Urinary bladder (tissue), 3 donors: ENCODE measurements at regions not wholly inside any gene's neighbourhood (a gene's known extent, or its start where the extent isn't known, plus 50 kb on each side); places are given as distances from the start of the nearest gene placed in this dataset.
A peak's percentile ranks its signal among the peaks of the same experiment; 100 is the strongest.
"Not testable (repeated sequence)": the region's sequence is repeated elsewhere in the genome, so short reads cannot be mapped to it uniquely, and the experiment has no call there.

Experiments used
- DNase-seq: peaks from one replicate; pipeline ENCODE4 v3.0.0-alpha.2; 2015; ENCODE audit errors: extremely low spot score
- H3K27ac ChIP-seq: one replicate; pipeline ENCODE4 v1.5.1; 2013; ENCODE audit warnings: low read depth, mild to moderate bottlenecking, moderate library complexity
- H3K36me3 ChIP-seq: one replicate; pipeline ENCODE4 v1.6.1; 2013; ENCODE audit warnings: mild to moderate bottlenecking, moderate library complexity; ENCODE audit not compliant: insufficient read depth
- H3K4me1 ChIP-seq: one replicate; pipeline ENCODE4 v1.6.1; 2013; ENCODE audit warnings: mild to moderate bottlenecking, moderate library complexity; ENCODE audit not compliant: insufficient read depth
- H3K4me3 ChIP-seq: one replicate; pipeline ENCODE4 v1.5.1; 2013; ENCODE audit warnings: low read depth, low read length
- WGBS: extraction: QIAGEN DNeasy Blood & Tissue Kit; methylation state at CpG from one replicate; pipeline ENCODE4 v1.1.7; 2013; 5-methylcytosine and 5-hydroxymethylcytosine counted together
- donor health status: healthy with polysubstance abuse.
- donor health status: healthy.

DNA sequence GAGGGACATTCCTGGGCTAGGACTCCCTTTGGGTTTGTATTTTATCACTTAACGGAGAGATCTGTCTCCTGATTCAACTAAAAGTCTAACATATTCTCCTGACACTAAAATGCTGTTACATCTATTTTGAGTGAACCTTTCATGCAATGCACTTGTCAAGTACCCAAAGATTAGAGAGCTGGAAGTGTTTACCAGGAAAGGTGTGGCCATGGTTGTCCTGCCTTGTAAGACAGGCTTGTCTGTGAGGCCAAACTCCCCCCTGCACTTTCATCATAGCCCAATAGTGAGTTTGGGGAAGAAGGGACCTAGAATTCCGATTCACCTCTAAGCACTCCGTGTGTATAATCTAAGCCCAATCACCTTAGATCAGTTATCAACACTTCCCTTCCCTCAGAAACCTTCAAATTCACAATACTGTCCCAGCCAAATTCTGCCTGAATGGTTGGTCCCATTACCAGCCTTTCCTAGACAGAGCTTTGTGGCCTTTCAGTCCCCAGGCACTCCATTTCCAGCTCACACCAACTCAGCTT is 162.6 kb upstream of the NAMPT start:
- DNase-seq = no peak
- H3K36me3 ChIP-seq = no peaks in the 10 kb centered on the region
- 90% methylated on average over 3 of the region's 3 CpGs for WGBS
- no peak overlapping the region for H3K27ac ChIP-seq
- no peaks in the 10 kb centered on the region for H3K4me1 ChIP-seq
- H3K4me3 ChIP-seq = no peak overlapping the region

DNA sequence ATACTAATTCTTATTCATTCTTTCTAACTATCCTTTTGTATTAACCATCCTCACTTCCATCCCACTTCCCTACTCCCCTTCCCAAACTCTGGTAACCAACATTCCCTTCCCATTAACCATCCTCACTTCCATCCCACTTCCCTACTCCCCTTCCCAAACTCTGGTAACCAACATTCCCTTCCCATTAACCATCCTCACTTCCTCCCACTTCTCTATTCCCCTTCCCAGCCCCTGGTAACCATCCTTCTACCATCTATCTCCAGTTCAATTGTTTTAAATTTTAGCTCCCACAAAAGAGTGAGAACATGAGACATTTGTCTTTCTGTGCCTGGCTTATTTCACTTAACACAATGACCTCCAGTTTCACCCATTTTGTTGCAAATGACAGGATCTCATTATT is 160.6 kb upstream of the NAMPT start:
- DNase-seq, H3K4me1 ChIP-seq, H3K27ac ChIP-seq, H3K36me3 ChIP-seq, H3K4me3 ChIP-seq: not testable (repeated sequence)

DNA sequence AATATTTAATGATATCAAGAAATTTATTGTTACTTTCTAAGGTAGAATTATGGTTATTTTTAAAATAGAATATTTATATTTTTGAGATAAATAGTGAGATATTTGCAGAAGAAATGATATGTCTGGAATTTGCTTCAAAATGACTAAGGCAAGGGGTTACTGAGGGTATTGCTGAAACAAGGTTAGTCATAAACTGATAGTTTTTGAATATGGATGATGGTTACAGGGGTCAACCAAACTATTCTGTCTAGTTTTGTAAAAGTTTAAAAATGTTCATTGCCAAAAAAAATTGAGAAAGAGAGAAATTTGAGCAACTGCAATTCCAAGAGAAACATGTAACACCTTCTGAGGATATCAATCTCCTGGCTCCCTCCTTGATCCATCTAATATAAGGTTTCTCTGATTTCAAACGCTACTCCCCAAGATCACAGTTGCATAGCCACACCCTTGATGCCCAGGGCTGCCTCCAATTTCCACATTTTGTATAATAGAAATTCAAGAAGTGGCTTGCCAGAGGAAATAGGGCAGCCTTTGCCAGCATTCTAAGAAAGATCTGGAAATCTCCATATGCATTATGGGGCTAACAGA is 159.4 kb upstream of the NAMPT start:
- no peak overlapping the region for H3K27ac ChIP-seq
- WGBS = 79% methylated on average over 1 of the region's 1 CpG
- no peak overlapping the region for H3K4me3 ChIP-seq
- H3K4me1 ChIP-seq = no peaks in the 10 kb centered on the region
- H3K36me3 ChIP-seq = no peaks in the 10 kb centered on the region
- no peak for DNase-seq

DNA sequence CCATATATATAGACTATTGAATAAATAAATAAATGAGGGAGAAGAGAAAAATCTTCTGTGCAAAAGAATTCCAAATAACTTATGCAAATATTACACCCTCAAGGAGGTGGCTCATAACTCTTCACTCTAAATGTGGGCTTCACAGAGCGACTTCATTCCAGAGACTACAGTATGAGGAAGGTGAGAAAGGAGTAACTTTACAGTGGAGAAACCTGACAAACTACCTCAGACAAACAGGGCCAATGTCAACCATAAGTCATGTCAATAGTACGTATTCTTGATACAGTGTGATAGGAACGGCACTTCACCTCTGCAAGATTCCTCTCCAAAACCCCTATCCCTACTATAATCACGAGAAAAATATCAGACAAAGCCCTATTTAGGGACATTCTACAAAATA is 158.4 kb upstream of the NAMPT start:
- H3K27ac ChIP-seq = no peak overlapping the region
- H3K4me3 ChIP-seq = no peak overlapping the region
- DNase-seq = no peak
- H3K36me3 ChIP-seq = no peaks in the 10 kb centered on the region
- no peaks in the 10 kb centered on the region for H3K4me1 ChIP-seq
- WGBS = 75% methylated on average over 4 of the region's 4 CpGs

- Histone ChIP-seq H3K4me3 (no peak overlapping the region), H3K27ac (no peak overlapping the region), H3K36me3 (no peaks in the 10 kb centered on the region), H3K4me1 (no peaks in the 10 kb centered on the region)
- WGBS = 81% methylated on average over 1 of the region's 1 CpG
- DNase-seq = no peak
Measured at GRCh38 chr7:106442476-106442875, 157.7 kb upstream of the NAMPT start.

GRCh38 chr7:106441343-106441742 is 156.6 kb upstream of the NAMPT start:
- H3K27ac ChIP-seq, DNase-seq, H3K4me1 ChIP-seq, H3K4me3 ChIP-seq, H3K36me3 ChIP-seq: not testable (repeated sequence)
- 86% methylated on average over 2 of the region's 2 CpGs for WGBS

GRCh38 chr7:106436933-106437332 is 152.2 kb upstream of the NAMPT start:
- H3K36me3 ChIP-seq, H3K4me3 ChIP-seq, H3K4me1 ChIP-seq, DNase-seq, H3K27ac ChIP-seq: not testable (repeated sequence)
- WGBS = 71% methylated on average over 2 of the region's 2 CpGs

GRCh38 chr7:106433377-106433776 is 148.6 kb upstream of the NAMPT start:
- DNase-seq = no peak
- WGBS = 76% methylated on average over 2 of the region's 2 CpGs
- H3K27ac ChIP-seq = no peak overlapping the region
- no peaks in the 10 kb centered on the region for H3K36me3 ChIP-seq
- no peak overlapping the region for H3K4me3 ChIP-seq
- H3K4me1 ChIP-seq = no peaks in the 10 kb centered on the region

DNA sequence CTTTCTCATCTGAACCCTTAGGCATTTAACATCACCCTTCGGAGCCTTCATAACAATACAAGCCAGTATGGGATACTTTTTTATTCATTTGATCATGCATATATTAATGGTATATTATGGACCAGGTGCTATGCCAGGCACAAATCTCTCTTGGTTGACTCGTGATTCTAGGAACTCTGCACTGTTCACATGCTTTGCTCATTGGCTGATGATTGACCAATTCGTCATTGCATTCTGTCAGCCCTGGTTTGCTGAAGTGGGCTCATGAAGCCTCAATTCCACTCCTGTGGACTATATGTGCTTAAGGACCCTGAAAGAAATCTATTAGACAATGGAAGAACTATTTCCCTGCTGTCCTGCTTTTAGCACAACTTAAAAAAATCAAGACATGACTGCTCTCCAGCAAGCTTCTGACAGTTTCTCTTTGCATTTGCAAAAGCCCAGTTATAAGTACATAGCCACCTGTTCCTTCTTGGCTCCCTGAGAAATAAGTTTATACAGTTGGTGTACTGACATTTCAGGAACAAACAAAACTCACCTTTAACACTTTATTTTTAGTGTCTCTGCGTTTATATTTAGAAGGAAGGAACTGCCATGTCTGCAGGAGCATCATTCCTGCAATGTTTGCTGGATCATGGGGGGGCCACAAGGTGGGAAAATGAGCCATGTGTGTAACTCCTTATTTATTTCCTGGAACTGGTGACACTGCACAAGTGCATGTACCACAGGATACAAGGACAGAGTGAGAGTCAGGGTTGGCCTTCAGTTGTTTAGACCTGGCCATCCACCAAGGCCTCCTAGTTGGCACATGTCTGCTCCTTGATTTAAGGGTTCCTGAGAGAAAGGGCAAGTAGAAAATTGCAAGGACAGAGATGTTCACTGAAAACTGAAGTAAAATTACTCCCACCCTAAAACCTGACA is 146.0 kb upstream of the NAMPT start:
- 55% methylated on average over 4 of the region's 4 CpGs for WGBS
- Histone ChIP-seq H3K4me1 (no peaks in the 10 kb centered on the region), H3K4me3 (no peak overlapping the region)

DNA sequence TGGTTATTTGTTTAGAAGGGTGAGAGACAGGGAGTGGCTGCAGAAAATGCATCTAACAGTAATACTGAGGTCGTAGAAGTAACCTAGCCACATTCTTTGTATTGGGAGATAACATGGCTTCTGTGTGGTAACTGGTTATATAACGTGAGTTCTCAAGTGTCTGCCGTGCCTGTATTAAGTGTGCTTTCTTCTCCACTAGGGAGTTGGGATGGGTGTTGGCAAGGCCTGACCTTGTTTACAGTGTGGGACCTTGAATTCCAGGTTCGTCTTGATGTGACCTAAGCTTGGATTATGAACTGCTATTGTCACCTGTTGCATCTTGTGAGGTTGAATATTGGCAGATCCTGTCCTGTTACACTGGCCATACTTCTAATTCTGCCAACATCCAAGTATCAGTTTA is 145.3 kb upstream of the NAMPT start:
- H3K36me3 ChIP-seq = no peaks in the 10 kb centered on the region
- WGBS = 74% methylated on average over 4 of the region's 4 CpGs
- H3K27ac ChIP-seq = no peak overlapping the region
- no peak for DNase-seq
- H3K4me1 ChIP-seq = no peaks in the 10 kb centered on the region
- H3K4me3 ChIP-seq = no peak overlapping the region

More for the DNA sequence above, 146.0 kb upstream of the NAMPT start:
- H3K36me3 ChIP-seq = no peaks in the 10 kb centered on the region
- no peak for DNase-seq
- no peak overlapping the region for H3K27ac ChIP-seq

DNA sequence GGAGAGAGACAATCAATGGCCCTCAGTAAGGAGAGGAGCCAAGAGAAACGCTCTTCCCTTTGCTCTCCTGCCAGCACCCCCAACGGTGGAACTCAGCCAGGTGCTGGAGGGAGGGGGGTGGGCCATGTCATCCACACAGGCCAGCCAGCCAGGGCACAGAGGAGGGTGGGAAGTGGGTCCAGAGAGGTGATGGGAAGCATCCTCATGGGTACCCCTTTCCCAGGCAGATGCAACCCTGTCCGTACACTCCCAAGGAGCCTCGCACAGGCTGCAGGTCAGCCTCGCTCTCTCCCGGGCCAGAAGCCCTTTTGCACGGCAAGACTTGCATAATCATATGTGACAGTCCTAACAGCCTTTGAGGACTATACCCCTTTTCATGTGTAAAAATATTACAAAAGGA is 142.0 kb upstream of the NAMPT start:
- WGBS = 77% methylated on average over 7 of the region's 7 CpGs
- no peak overlapping the region for H3K4me3 ChIP-seq

GRCh38 chr7:106425017-106425719 is 140.4 kb upstream of the NAMPT start:
- DNase-seq = peak; percentile 47
- Histone ChIP-seq H3K36me3 (no peaks in the 10 kb centered on the region), H3K4me3 (no peak overlapping the region), H3K4me1 (no peaks in the 10 kb centered on the region), H3K27ac (no peak overlapping the region)
- 29% methylated on average over 7 of the region's 7 CpGs for WGBS

More for the DNA sequence above, 142.0 kb upstream of the NAMPT start:
- DNase-seq = no peak
- Histone ChIP-seq H3K36me3 (no peaks in the 10 kb centered on the region), H3K4me1 (no peaks in the 10 kb centered on the region), H3K27ac (no peak overlapping the region)

DNA sequence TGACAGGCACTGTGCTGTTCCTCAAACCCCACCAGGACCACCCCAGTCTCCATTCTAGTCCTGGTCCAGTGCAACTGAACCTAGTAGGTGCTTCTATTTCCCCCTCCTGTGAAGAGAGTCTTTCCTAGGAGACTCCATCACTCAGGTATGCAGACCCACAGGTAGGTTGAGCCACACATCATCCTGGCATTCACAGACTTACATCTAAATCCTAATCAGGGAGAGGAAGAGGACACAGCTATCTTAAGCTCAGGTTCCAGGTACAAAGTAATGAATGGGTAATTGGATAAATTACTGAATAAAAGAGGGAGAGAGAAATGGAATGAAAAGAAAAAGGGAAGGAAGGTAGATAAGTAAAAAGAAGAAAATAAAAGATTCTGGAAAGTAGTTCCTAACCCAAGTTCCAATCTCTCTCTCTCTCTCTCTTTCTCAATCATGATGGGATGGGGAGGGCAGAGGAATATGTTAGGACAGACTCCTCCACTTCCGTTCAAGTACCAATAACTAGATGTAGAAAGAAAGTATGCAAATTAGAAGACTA is 139.8 kb upstream of the NAMPT start:
- WGBS = 20% methylated on average over 1 of the region's 1 CpG
- no peak for DNase-seq

More for the DNA sequence above, 139.8 kb upstream of the NAMPT start:
- Histone ChIP-seq H3K4me3 (no peak overlapping the region), H3K27ac (no peak overlapping the region), H3K4me1 (no peaks in the 10 kb centered on the region), H3K36me3 (no peaks in the 10 kb centered on the region)
